H1 (cell line): ENCODE measurements at regions not wholly inside any gene's neighbourhood (a gene's known extent, or its start where the extent isn't known, plus 50 kb on each side); places are given as distances from the start of the nearest gene placed in this dataset.

Source experiments
- GABPA ChIP-seq: IDR thresholded peaks from 2 replicates; pipeline ENCODE4 v1.6.1; 2011; ENCODE audit warnings: mild to moderate bottlenecking, low read length, moderate library complexity, borderline replicate concordance; ENCODE audit not compliant: insufficient read depth
- JUN ChIP-seq: IDR thresholded peaks from 2 replicates; pipeline ENCODE4 v1.6.1; 2011; ENCODE audit warnings: low read depth, mild to moderate bottlenecking, improper control_type of control experiment, low read length

DNA sequence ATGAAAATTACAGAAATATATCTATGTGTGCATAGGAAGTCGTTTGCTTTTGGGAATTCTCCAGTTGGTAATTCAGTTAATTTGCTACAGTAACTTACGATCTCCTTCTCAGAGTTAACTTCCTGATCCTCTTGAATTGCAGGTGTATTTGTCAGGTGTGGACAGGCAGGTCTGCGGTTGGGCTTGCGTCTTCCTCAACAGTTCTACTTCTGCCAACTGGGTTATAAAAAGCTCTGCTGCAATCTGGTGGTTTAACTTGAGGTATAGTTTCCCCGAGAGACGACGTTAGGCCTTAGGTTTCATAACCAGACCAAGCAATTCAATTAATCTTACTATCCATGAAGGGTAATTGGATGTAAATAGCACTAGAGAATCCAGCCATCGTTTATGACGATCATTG, 88.2 kb downstream of the GABPA start (continued):
- TF ChIP-seq GABPA, result no peak
- no peak for TF ChIP-seq JUN
